ENCODE measurements at regions not wholly inside any gene's neighbourhood (a gene's known extent, or its start where the extent isn't known, plus 50 kb on each side); places are given as distances from the start of the nearest gene placed in this dataset.

DNA sequence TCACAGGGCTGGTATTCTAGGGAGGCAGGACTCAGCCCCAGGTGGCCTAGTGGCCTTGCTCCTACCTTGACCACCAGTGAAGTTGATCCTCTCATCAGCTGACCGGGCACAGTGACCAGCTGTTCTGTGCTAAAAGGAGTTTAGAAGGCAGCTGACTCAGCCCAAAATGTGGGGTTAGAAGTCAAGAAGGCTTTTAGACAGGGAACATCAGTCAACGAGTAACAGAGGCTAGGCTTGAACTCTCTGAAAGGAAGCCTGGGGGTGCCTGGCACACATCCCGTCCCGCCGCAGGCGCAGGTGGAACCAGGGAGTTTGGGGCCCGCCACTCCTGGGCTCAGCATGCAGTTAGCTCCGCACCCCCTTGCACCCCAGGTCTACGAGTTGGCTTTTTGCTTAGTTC is 114.9 kb upstream of the SLC45A1 start:
- H3K27ac ChIP-seq: peak overlapping the region; percentile 99

DNA sequence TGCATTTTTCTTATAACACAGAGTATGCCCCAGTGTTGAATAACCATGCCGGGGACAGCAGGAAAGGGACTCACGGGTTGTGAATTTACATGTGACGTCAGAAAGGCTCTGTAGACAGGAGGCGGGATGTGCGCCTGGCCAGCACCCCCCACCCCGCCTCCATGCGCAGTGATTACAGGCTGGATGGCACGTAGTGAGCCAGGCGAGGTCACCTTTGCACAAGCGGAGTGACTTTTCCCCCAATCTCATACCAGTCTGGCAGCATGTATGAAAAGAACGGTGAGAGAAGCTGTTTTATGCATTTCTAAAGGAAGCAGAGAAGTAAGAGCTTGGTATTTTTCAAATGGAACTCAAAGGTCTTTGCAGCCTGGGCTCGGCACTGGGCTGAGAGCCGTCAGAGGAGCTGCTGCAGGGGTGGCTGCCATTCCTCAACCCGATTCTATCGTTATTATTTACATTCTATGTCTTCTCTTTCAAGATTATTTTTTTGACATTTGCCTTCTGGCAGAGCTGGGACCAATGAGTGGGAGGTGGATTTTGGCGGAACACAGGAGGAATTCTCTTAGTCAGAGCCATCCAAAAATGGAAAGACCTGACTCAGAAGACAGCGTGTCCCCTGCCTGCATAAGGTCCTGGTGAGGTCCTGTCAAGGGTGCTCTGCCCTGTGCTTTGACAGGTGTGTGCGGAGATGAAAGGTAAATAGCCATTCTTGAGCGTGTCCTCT is 115.6 kb upstream of the SLC45A1 start:
- ChIA-PET CTCF (interaction anchor here (0.6 to 0.7 kb wide), 3 partner anchors 101 to 1425 kb away, joined by 3 to 4 read pairs (median 3); no protein-coding TSS in a partner anchor), POLR2A (ENCODE audit: low non-redundant PET) (no interaction called here)
- TF ChIP-seq, protein P1, sequence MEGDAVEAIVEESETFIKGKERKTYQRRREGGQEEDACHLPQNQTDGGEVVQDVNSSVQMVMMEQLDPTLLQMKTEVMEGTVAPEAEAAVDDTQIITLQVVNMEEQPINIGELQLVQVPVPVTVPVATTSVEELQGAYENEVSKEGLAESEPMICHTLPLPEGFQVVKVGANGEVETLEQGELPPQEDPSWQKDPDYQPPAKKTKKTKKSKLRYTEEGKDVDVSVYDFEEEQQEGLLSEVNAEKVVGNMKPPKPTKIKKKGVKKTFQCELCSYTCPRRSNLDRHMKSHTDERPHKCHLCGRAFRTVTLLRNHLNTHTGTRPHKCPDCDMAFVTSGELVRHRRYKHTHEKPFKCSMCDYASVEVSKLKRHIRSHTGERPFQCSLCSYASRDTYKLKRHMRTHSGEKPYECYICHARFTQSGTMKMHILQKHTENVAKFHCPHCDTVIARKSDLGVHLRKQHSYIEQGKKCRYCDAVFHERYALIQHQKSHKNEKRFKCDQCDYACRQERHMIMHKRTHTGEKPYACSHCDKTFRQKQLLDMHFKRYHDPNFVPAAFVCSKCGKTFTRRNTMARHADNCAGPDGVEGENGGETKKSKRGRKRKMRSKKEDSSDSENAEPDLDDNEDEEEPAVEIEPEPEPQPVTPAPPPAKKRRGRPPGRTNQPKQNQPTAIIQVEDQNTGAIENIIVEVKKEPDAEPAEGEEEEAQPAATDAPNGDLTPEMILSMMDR (conservative IDR thresholded peaks at IDR 0.05; ENCODE audit: low read depth): no peak
- H3K27ac ChIP-seq: peak overlapping the region; percentile 99
- peak; percentile 41 for DNase-seq (ENCODE audit: low spot score)

More for the DNA sequence above, 114.9 kb upstream of the SLC45A1 start:
- DNase-seq (ENCODE audit: low spot score): no peak
- TF ChIP-seq, protein P1 (conservative IDR thresholded peaks at IDR 0.05; ENCODE audit: low read depth): no peak
- POLR2A ChIA-PET (ENCODE audit: low non-redundant PET): no interaction called here
- CTCF ChIA-PET: no interaction called here

- CTCF ChIA-PET: interaction anchor here (0.6 to 0.7 kb wide), 3 partner anchors 114 to 1426 kb away, joined by 3 to 4 read pairs (median 3); no protein-coding TSS in a partner anchor
- TF ChIP-seq, protein P1 (conservative IDR thresholded peaks at IDR 0.05; ENCODE audit: low read depth): no peak
- DNase-seq (ENCODE audit: low spot score): no peak
- H3K27ac ChIP-seq: peak overlapping the region; percentile 99
- POLR2A ChIA-PET (ENCODE audit: low non-redundant PET): no interaction called here
Measured at GRCh38 chr1:8201331-8201861, 116.5 kb upstream of the SLC45A1 start.

DNA sequence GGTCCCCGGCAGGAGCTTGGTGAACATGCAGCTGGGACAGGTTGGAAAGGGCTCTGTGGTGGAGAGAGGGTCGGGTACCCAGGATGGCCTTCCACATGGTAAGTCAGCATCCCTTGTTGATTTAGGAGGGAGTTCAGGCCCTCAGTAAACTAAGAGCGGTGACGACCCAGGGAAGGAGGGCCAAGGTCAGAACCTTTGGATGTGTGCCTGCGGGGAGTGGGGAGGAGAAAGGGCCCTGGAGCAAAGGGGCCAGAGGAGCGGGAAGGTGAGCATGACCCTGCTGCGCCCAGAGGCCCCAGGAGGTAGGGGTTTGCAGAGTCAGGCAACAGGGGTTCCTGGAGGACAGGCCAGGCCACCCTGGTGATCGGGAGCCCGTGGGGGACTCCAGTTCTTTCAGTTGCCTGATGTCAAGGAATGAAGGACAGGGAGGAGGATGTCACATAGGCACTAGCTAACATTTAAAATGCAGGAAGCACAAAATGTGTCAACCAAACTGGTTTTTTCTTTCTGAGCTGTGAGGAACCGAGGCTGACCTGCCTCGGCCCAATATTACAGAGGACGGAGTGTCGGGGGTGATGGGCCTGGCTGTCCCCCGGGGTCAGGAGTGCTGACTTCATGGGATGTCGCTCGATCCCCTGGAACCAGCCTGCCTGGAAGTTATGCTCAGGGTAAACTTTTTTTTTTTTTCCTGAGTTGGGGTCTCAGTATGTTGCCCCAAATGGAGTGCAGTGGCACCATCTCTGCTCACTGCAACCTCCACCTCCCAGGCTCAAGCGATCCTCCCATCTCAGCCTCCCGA is 117.4 kb upstream of the SLC45A1 start:
- TF ChIP-seq, protein P1 (conservative IDR thresholded peaks at IDR 0.05; ENCODE audit: low read depth): no peak
- POLR2A ChIA-PET (ENCODE audit: low non-redundant PET): no interaction called here
- peak overlapping the region; percentile 99 for H3K27ac ChIP-seq
- no peak for DNase-seq (ENCODE audit: low spot score)
- CTCF ChIA-PET: interaction anchor here (0.6 to 0.7 kb wide), 2 partner anchors 73 to 657 kb away, joined by 3 to 5 read pairs; no protein-coding TSS in a partner anchor

DNA sequence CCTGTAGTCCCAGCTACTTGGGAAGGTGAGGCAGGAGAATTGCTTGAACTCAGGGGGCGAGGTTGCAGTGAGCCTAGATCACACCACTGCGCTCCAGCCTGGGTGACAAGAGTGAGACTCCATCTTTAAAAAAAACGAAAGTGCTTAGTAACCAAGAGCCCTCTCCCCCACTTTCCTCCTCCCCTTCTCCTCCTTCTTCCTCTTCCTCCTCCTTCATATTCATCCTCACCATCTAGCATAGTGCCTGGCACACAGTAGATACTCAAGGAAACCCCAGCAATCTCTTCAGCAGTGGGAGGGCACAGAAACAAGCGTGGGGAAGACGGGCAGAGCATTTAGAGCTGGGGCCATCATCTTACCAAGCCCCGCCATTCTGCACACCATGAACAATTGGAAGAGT is 119.4 kb upstream of the SLC45A1 start:
- POLR2A ChIA-PET (ENCODE audit: low non-redundant PET): no interaction called here
- peak overlapping the region; percentile 99 for H3K27ac ChIP-seq
- CTCF ChIA-PET: interaction anchor here (0.6 kb wide), 1 partner anchor 373 kb away, joined by 9 read pairs; no protein-coding TSS in a partner anchor
- DNase-seq (ENCODE audit: low spot score): no peak
- TF ChIP-seq, protein P1 (conservative IDR thresholded peaks at IDR 0.05; ENCODE audit: low read depth): no peak

Data from RWPE1 (cell line).